ENCODE measurements at regions not wholly inside any gene's neighbourhood (a gene's known extent, or its start where the extent isn't known, plus 50 kb on each side); places are given as distances from the start of the nearest gene placed in this dataset.
"Not testable (repeated sequence)": the region's sequence is repeated elsewhere in the genome, so short reads cannot be mapped to it uniquely, and the experiment has no call there.

DNA sequence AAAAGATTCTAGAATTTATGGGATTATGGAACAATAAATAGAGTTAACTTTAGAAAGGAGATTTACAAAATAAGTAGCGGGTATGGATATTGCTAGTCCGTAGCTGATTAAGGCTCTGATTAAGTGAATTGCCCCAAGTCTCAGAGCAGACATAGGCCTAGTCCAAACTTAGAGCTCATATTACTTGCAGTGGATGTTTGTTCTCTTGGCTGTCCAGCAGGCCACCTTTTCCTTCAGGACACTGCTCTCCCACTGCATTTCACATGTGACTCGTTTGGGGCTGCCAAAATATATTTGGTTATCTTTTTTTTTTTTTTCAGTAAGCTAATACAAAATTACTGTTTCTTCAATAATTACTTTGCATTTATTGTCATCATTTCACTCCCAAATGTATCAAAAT, 76.6 kb downstream of the ARRDC3 start:
- TF ChIP-seq, protein P1, sequence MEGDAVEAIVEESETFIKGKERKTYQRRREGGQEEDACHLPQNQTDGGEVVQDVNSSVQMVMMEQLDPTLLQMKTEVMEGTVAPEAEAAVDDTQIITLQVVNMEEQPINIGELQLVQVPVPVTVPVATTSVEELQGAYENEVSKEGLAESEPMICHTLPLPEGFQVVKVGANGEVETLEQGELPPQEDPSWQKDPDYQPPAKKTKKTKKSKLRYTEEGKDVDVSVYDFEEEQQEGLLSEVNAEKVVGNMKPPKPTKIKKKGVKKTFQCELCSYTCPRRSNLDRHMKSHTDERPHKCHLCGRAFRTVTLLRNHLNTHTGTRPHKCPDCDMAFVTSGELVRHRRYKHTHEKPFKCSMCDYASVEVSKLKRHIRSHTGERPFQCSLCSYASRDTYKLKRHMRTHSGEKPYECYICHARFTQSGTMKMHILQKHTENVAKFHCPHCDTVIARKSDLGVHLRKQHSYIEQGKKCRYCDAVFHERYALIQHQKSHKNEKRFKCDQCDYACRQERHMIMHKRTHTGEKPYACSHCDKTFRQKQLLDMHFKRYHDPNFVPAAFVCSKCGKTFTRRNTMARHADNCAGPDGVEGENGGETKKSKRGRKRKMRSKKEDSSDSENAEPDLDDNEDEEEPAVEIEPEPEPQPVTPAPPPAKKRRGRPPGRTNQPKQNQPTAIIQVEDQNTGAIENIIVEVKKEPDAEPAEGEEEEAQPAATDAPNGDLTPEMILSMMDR (IDR thresholded peaks at IDR 0.05; ENCODE audit: low read depth, low read length, missing control alignments), result no peak
- no peak for DNase-seq (ENCODE audit: extremely low read depth, low read depth)

DNA sequence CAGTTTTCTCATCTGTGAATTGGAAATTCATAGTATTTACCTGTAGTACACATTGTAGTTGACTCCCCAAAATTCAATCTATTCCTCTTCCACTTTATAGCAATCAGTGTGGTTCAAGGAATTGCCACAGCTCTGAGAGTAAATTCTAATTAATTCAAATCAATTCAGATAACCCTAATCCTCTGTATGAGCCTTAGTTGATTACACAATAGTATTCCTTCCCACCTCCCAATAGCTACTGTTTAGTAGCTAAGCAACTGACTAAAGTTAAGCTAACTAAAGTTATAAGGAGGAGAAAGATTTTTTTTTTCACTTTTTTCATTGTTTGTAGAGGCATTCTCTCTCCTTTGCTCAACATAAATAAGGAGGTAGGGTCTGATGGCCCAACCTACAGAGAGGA, 77.5 kb downstream of the ARRDC3 start:
- TF ChIP-seq, protein P1 (IDR thresholded peaks at IDR 0.05; ENCODE audit: low read depth, low read length, missing control alignments), result no peak

More for the DNA sequence above, 76.6 kb downstream of the ARRDC3 start:
- no peak overlapping the region for H3K4me3 ChIP-seq (replicated peaks; ENCODE audit: low read depth, low read length)

DNA sequence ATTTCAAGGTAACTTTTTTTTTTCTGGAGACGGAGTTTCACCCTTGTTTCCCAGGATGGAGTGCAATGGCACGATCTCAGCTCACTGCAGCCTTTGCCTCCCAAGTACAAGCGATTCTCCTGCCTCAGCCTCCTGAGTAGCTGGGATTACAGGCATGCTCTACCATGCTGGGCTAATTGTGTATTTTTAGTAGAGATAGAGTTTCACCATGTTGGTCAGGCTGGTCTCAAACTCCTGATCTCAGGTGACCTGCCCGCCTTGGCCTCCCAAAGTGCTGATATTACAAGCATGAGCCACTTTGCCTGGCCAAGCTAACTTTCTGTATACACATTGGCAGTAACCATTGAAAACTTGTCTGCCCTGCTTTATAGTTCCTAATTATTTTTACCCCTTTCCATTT, 79.1 kb downstream of the ARRDC3 start:
- not testable (repeated sequence) for DNase-seq (ENCODE audit: extremely low read depth, low read depth)

More for the DNA sequence above, 77.5 kb downstream of the ARRDC3 start:
- no peak overlapping the region for H3K4me3 ChIP-seq (replicated peaks; ENCODE audit: low read depth, low read length)
- no peak for DNase-seq (ENCODE audit: extremely low read depth, low read depth)

DNA sequence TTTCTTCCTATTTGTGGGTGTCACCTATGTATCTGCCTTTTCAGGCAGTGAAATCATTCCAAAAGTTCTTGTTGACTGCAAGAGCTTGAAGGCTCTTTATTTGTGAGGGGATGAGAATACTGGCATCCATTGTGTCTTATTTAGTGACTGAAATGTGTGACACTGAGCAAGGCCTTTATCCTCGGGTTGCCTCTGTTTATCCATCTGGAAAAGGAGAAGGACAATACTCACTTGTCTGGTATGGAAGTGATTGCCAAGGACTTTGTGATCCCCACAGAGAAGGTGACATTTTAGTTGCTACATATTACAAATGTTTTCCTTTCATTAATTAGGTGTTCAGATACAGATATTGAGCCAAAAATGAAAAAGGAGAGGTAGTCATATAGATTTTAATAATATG, 80.2 kb downstream of the ARRDC3 start:
- TF ChIP-seq, protein P1 (IDR thresholded peaks at IDR 0.05; ENCODE audit: low read depth, low read length, missing control alignments), result no peak
- H3K4me3 ChIP-seq (replicated peaks; ENCODE audit: low read depth, low read length), result no peak overlapping the region
- no peak for DNase-seq (ENCODE audit: extremely low read depth, low read depth)

More for the DNA sequence above, 79.1 kb downstream of the ARRDC3 start:
- not testable (repeated sequence) for H3K4me3 ChIP-seq (replicated peaks; ENCODE audit: low read depth, low read length)

DNA sequence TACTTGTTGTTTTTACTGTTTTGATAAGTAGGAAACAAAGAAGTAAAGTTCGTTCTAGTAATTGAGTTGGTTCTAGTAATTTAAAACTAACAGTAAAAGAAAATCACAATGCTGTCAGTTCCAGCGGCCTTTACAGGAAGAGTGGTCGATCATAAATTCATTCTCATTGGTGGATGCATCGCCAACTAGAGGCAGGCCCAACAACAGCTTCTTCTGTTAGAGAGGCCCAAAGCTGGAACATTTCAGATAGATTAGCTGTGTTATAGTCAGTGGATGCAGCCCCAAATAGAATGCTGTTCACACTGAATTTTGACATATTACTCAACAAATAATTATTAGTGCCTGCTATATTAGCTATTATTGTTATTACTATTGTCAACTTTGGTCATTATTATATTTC, 80.8 kb downstream of the ARRDC3 start:
- no peak overlapping the region for H3K4me3 ChIP-seq (replicated peaks; ENCODE audit: low read depth, low read length)
- DNase-seq (ENCODE audit: extremely low read depth, low read depth), result no peak
- TF ChIP-seq, protein P1 (IDR thresholded peaks at IDR 0.05; ENCODE audit: low read depth, low read length, missing control alignments), result no peak

DNA sequence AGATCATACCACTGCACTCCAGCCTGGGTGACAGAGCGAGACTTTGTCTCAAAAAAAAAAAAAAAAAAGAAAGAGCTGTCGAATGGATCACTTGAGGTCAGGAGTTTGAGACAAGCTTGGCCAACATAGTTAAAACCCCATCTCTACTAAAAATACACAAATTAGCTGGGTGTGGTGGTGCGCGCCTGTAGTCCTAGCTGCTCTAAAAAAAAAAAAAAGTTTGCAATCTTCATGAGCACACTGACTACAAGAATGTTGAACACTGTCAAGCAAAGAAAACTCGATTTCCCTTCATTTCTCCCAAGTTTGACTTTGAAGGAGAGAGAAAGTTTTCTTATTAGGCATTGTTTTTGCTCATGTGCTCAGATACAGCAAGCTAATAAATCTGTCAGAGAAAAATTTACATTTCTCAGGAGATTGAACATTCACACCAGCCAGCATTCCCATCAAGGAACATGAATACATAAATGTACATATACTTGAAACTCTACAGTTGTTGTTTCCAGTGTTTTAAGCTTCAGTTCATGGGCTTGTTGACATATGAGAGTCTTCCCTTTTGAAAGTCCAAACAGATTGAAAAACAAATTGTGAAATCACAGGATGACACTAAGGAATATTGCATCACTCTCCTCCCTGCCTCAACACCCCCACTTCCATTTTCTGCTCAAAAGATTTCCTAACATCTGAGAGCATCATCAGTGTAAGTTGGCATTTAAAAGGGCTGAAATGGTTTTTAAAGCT, 81.8 kb downstream of the ARRDC3 start:
- no peak overlapping the region for H3K4me3 ChIP-seq (replicated peaks; ENCODE audit: low read depth, low read length)
- TF ChIP-seq, protein P1 (IDR thresholded peaks at IDR 0.05; ENCODE audit: low read depth, low read length, missing control alignments), result no peak
- no peak for DNase-seq (ENCODE audit: extremely low read depth, low read depth)

DNA sequence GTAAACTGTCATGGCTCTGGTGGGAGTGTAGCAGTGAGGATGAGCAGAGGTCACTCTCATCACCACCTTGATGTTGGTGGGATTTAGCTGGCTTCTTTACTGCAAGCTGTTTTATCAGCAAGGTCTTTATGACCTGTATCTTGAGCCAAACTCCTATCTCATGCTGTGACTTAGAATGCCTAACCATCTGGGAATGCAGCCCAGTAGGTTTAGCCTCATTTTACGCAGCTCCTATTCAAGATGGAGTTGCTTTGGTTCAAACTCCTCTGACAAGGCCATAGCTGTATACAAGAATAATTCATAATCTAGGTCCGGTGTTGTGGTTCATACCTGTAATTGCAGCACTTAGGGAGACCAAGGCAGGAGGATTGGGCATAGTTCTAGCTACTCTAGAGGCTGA, 85.1 kb downstream of the ARRDC3 start:
- DNase-seq (ENCODE audit: extremely low read depth, low read depth), result no peak
- no peak overlapping the region for H3K4me3 ChIP-seq (replicated peaks; ENCODE audit: low read depth, low read length)
- TF ChIP-seq, protein P1 (IDR thresholded peaks at IDR 0.05; ENCODE audit: low read depth, low read length, missing control alignments), result no peak

All from HFF-Myc (cell line).